ENCODE measurements at regions not wholly inside any gene's neighbourhood (a gene's known extent, or its start where the extent isn't known, plus 50 kb on each side); places are given as distances from the start of the nearest gene placed in this dataset.

DNA sequence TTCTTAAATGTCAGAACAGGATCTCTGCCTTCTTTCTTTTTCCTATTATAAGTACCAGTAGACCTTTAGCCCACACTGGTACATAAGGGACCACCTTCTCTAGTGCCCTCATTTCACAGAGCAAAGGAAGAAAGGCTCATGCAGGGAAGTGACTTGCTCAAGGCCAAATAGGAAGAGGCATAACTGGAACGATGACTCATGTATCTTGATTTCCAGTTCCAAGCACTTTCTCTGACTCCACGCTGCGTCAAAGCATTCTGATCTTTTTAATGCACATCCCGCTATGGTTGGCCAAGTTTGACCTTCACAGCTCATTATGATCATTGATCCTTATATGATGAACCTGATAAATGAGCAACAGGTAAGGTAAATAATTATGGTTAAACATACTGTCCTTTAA lies 542.0 kb downstream of the GBA3 start:
- Histone ChIP-seq H3K27ac (ENCODE audit: low read length) (no peak overlapping the region), H3K9ac (ENCODE audit: low read length) (no peak overlapping the region), H3K4me1 (ENCODE audit: low read length) (no peaks in the 10 kb centered on the region), H4K20me1 (ENCODE audit: insufficient read depth, low read length) (no peaks in the 10 kb centered on the region), H3K79me2 (ENCODE audit: low read length) (no peaks in the 10 kb centered on the region), H2AFZ (ENCODE audit: low read length) (no peak overlapping the region), H3K27me3 (replicated peaks; ENCODE audit: insufficient read depth, low read length) (no peaks in the 10 kb centered on the region), H3K9me3 (replicated peaks; ENCODE audit: insufficient read depth, low read length) (no peaks in the 10 kb centered on the region), H3K9me2 (replicated peaks; ENCODE audit: insufficient read depth, low read length) (no peaks in the 10 kb centered on the region), H3K4me2 (ENCODE audit: low read depth, low read length) (no peak overlapping the region), H3K36me3 (replicated peaks; ENCODE audit: insufficient read depth, low read length) (no peaks in the 10 kb centered on the region), H3K4me3 (ENCODE audit: low read length) (no peak overlapping the region), H3F3A (ENCODE audit: insufficient read depth, low read length) (no peaks in the 10 kb centered on the region)
- TF ChIP-seq, protein P1, sequence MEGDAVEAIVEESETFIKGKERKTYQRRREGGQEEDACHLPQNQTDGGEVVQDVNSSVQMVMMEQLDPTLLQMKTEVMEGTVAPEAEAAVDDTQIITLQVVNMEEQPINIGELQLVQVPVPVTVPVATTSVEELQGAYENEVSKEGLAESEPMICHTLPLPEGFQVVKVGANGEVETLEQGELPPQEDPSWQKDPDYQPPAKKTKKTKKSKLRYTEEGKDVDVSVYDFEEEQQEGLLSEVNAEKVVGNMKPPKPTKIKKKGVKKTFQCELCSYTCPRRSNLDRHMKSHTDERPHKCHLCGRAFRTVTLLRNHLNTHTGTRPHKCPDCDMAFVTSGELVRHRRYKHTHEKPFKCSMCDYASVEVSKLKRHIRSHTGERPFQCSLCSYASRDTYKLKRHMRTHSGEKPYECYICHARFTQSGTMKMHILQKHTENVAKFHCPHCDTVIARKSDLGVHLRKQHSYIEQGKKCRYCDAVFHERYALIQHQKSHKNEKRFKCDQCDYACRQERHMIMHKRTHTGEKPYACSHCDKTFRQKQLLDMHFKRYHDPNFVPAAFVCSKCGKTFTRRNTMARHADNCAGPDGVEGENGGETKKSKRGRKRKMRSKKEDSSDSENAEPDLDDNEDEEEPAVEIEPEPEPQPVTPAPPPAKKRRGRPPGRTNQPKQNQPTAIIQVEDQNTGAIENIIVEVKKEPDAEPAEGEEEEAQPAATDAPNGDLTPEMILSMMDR (IDR thresholded peaks at IDR 0.05; ENCODE audit: low read length) = no peak
- TF ChIP-seq EZH2 (optimal IDR thresholded peaks at IDR 0.05; ENCODE audit: low read depth, low read length) (no peak), EZH2phosphoT487 (IDR thresholded peaks at IDR 0.05; ENCODE audit: low read length) (no peak)
- no peak for DNase-seq

DNA sequence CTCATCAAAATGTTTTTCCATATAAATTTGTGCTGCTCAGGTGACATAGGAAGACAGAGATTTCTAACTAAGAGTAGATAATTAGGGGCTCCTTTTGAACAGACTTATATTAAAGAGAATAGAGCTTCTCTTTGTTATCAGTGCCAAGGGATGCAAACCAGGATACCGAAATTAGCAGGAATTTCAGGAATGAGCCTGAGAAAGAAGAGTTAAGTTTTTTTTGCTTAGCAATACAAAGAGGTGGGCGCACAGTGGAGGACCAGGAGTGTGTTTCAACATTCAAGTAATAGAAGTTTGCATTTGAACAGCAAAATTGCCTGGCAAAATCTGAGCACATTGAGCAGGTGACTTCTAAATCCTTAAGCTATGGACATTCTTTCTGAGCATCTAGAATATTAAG lies 541.3 kb downstream of the GBA3 start:
- Histone ChIP-seq H3K4me1 (ENCODE audit: low read length) (no peaks in the 10 kb centered on the region), H4K20me1 (ENCODE audit: insufficient read depth, low read length) (no peaks in the 10 kb centered on the region), H3K4me3 (ENCODE audit: low read length) (no peak overlapping the region), H3K36me3 (replicated peaks; ENCODE audit: insufficient read depth, low read length) (no peaks in the 10 kb centered on the region), H3F3A (ENCODE audit: insufficient read depth, low read length) (no peaks in the 10 kb centered on the region), H2AFZ (ENCODE audit: low read length) (no peak overlapping the region), H3K9me2 (replicated peaks; ENCODE audit: insufficient read depth, low read length) (no peaks in the 10 kb centered on the region), H3K9me3 (replicated peaks; ENCODE audit: insufficient read depth, low read length) (no peaks in the 10 kb centered on the region), H3K27me3 (replicated peaks; ENCODE audit: insufficient read depth, low read length) (no peaks in the 10 kb centered on the region), H3K27ac (ENCODE audit: low read length) (no peak overlapping the region), H3K4me2 (ENCODE audit: low read depth, low read length) (no peak overlapping the region), H3K9ac (ENCODE audit: low read length) (no peak overlapping the region), H3K79me2 (ENCODE audit: low read length) (no peaks in the 10 kb centered on the region)
- DNase-seq = no peak
- TF ChIP-seq, protein P1 (IDR thresholded peaks at IDR 0.05; ENCODE audit: low read length) = no peak
- no peak for TF ChIP-seq EZH2phosphoT487 (IDR thresholded peaks at IDR 0.05; ENCODE audit: low read length)
- no peak for TF ChIP-seq EZH2 (optimal IDR thresholded peaks at IDR 0.05; ENCODE audit: low read depth, low read length)

DNA sequence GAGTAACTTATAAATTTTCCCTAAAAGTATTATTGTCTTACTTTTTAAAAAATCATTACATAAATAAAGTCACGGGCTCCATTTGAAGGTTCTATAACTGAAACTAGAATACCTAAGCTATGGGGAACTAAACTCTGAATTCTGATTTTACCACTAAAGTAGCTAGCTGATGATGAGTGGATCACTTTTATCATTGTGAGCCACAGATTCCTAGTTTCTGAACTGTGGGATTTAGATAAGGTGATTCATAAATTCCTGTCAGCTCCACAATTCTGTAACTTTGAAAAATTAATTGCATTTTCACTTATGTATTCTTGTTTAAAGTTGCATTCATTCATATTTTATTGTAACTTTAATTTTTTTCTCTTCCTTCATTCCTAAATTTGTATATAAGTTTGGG lies 540.9 kb downstream of the GBA3 start:
- H3K9me3 ChIP-seq (replicated peaks; ENCODE audit: insufficient read depth, low read length) = no peaks in the 10 kb centered on the region
- no peak overlapping the region for H3K9ac ChIP-seq (ENCODE audit: low read length)
- DNase-seq = no peak
- no peak overlapping the region for H3K4me2 ChIP-seq (ENCODE audit: low read depth, low read length)
- H3K4me3 ChIP-seq (ENCODE audit: low read length) = no peak overlapping the region
- H3K27ac ChIP-seq (ENCODE audit: low read length) = no peak overlapping the region
- no peaks in the 10 kb centered on the region for H4K20me1 ChIP-seq (ENCODE audit: insufficient read depth, low read length)
- no peak overlapping the region for H2AFZ ChIP-seq (ENCODE audit: low read length)
- TF ChIP-seq, protein P1 (IDR thresholded peaks at IDR 0.05; ENCODE audit: low read length) = no peak
- TF ChIP-seq EZH2 (optimal IDR thresholded peaks at IDR 0.05; ENCODE audit: low read depth, low read length) (no peak), EZH2phosphoT487 (IDR thresholded peaks at IDR 0.05; ENCODE audit: low read length) (no peak)
- no peaks in the 10 kb centered on the region for H3K9me2 ChIP-seq (replicated peaks; ENCODE audit: insufficient read depth, low read length)
- no peaks in the 10 kb centered on the region for H3K79me2 ChIP-seq (ENCODE audit: low read length)
- no peaks in the 10 kb centered on the region for H3F3A ChIP-seq (ENCODE audit: insufficient read depth, low read length)
- H3K36me3 ChIP-seq (replicated peaks; ENCODE audit: insufficient read depth, low read length) = no peaks in the 10 kb centered on the region
- H3K4me1 ChIP-seq (ENCODE audit: low read length) = no peaks in the 10 kb centered on the region
- no peaks in the 10 kb centered on the region for H3K27me3 ChIP-seq (replicated peaks; ENCODE audit: insufficient read depth, low read length)
